ENCODE measurements at regions not wholly inside any gene's neighbourhood (a gene's known extent, or its start where the extent isn't known, plus 50 kb on each side); places are given as distances from the start of the nearest gene placed in this dataset.

GRCh38 chr5:173529861-173530260, 86.6 kb downstream of the BOD1 start:
- H3K4me3 ChIP-seq (ENCODE audit: low read depth, low read length): no peak overlapping the region
- no peak overlapping the region for H3K27ac ChIP-seq (ENCODE audit: extremely low read depth, low read depth, low read length)
- ChIA-PET POLR2A (no interaction called here), CTCF (interaction anchor here (0.7 to 1.5 kb wide), 3 partner anchors 43 to 236 kb away, joined by 3 to 4 read pairs (median 3); no protein-coding TSS in a partner anchor)
- H3K9me3 ChIP-seq (ENCODE audit: control insufficient read depth, insufficient read depth, low read depth, low read length): no peaks in the 10 kb centered on the region
- no peaks in the 10 kb centered on the region for H3K4me1 ChIP-seq (ENCODE audit: control insufficient read depth, insufficient read depth, low read length)
- TF ChIP-seq ZNF157 (tag by site-specific recombination; IDR thresholded peaks at IDR 0.05) (no peak), ZNF621 (tag by site-specific recombination; IDR thresholded peaks at IDR 0.05) (no peak), PATZ1 (tag by site-specific recombination; IDR thresholded peaks at IDR 0.05) (no peak), ZNF239 (tag by site-specific recombination; IDR thresholded peaks at IDR 0.05) (no peak), ZNF362 (tag by site-specific recombination; IDR thresholded peaks at IDR 0.05) (no peak), ZBTB26 (tag by site-specific recombination; optimal IDR thresholded peaks at IDR 0.05) (no peak), ZSCAN30 (tag by site-specific recombination; IDR thresholded peaks at IDR 0.05) (no peak), ZNF645 (tag by site-specific recombination; IDR thresholded peaks at IDR 0.05) (no peak), ZBTB49 (tag by site-specific recombination; IDR thresholded peaks at IDR 0.05; ENCODE audit: low read depth) (no peak), ZNF623 (tag by site-specific recombination; IDR thresholded peaks at IDR 0.05) (no peak), ZNF350 (tag by site-specific recombination; IDR thresholded peaks at IDR 0.05) (no peak), ZSCAN18 (tag by site-specific recombination; IDR thresholded peaks at IDR 0.05) (no peak)
- H3K36me3 ChIP-seq (ENCODE audit: control insufficient read depth in 2 of 2, insufficient read depth in 1 of 2, low read length in 2 of 2): no peaks in the 10 kb centered on the region

- no peak for TF ChIP-seq ZNF112 (tag by site-specific recombination; IDR thresholded peaks at IDR 0.05)
- no peak for TF ChIP-seq SP3 (tag by site-specific recombination; IDR thresholded peaks at IDR 0.05)
- TF ChIP-seq ZNF416 (tag by site-specific recombination; IDR thresholded peaks at IDR 0.05): no peak
- no peak for TF ChIP-seq AEBP2 (tag by site-specific recombination; IDR thresholded peaks at IDR 0.05; ENCODE audit: borderline replicate concordance)
- Histone ChIP-seq H3K4me3 (ENCODE audit: low read depth, low read length) (no peak overlapping the region), H3K9me3 (ENCODE audit: control insufficient read depth, insufficient read depth, low read depth, low read length) (no peaks in the 10 kb centered on the region), H3K4me1 (ENCODE audit: control insufficient read depth, insufficient read depth, low read length) (no peaks in the 10 kb centered on the region), H3K36me3 (ENCODE audit: control insufficient read depth in 2 of 2, insufficient read depth in 1 of 2, low read length in 2 of 2) (no peaks in the 10 kb centered on the region), H3K27ac (ENCODE audit: extremely low read depth, low read depth, low read length) (no peak overlapping the region)
- POLR2A ChIA-PET: no interaction called here
- CTCF ChIA-PET: no interaction called here
Measured at GRCh38 chr5:173527671-173528070, 88.8 kb downstream of the BOD1 start.
